ENCODE measurements at regions not wholly inside any gene's neighbourhood (a gene's known extent, or its start where the extent isn't known, plus 50 kb on each side); places are given as distances from the start of the nearest gene placed in this dataset.
A peak's percentile ranks its signal among the peaks of the same experiment; 100 is the strongest.

DNA sequence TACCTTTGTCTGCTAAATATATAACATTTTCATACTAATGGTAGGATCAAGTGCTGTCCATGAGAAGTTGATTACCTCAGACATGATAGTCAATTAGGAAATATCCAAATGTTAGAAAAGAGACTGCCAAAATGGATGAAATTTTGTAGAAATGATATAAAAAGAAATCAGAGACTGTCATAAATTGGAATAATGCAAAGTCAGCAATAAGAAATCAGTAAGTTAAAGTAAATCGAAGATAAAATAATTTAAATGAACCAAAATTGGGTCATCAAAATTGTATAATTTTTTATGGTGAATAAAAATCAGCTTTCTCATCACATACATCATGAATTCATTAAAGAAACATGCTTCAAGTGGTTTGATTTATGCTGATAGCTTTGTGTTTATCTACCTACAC is 165.3 kb upstream of the CDH2 start:
- H3K27ac ChIP-seq = no peak overlapping the region
- TF ChIP-seq, protein P1, sequence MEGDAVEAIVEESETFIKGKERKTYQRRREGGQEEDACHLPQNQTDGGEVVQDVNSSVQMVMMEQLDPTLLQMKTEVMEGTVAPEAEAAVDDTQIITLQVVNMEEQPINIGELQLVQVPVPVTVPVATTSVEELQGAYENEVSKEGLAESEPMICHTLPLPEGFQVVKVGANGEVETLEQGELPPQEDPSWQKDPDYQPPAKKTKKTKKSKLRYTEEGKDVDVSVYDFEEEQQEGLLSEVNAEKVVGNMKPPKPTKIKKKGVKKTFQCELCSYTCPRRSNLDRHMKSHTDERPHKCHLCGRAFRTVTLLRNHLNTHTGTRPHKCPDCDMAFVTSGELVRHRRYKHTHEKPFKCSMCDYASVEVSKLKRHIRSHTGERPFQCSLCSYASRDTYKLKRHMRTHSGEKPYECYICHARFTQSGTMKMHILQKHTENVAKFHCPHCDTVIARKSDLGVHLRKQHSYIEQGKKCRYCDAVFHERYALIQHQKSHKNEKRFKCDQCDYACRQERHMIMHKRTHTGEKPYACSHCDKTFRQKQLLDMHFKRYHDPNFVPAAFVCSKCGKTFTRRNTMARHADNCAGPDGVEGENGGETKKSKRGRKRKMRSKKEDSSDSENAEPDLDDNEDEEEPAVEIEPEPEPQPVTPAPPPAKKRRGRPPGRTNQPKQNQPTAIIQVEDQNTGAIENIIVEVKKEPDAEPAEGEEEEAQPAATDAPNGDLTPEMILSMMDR (IDR thresholded peaks at IDR 0.05) = no peak
- no peak for TF ChIP-seq POLR2A (IDR thresholded peaks at IDR 0.05)
- no peaks in the 10 kb centered on the region for H3K36me3 ChIP-seq
- intact Hi-C loops (cut with DNase I) = no loop called here
- 74 to 81% (median 77%) methylated on average over 1 of the region's 1 CpG for WGBS, 4 donors
- ATAC-seq = no peak
- no peak for DNase-seq
- no peaks in the 10 kb centered on the region for H3K27me3 ChIP-seq
- H3K4me1 ChIP-seq = no peaks in the 10 kb centered on the region
- peaks cover 0 to 2% (median 0%) of the 10 kb centered on the region in 12 donors for H3K9me3 ChIP-seq
- no peak overlapping the region for H3K4me3 ChIP-seq

DNA sequence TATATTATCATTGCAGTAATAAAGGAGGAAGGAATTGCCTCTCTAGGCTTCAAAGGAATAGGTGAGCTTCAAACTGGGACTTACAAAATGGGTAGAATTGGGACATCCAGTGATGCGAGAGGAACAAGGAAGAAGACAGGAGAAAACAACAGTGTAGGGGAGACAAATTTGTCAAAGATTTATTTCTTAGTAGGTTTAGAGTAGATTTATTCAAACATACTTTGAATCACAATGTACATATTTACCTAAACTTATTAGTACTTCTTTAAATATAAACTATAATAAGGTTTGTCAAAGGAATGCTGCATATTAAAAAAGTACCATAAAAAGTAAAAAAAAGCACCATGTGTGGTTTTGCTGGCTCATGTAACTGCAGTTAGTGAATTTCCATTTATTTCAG is 161.4 kb upstream of the CDH2 start:
- H3K4me3 ChIP-seq = no peak overlapping the region
- no peak for TF ChIP-seq POLR2A (IDR thresholded peaks at IDR 0.05)
- TF ChIP-seq, protein P1 (IDR thresholded peaks at IDR 0.05) = no peak
- ATAC-seq (no peak), DNase-seq (no peak)
- WGBS, 4 donors = 87 to 100% (median 90%) methylated on average over 1 of the region's 1 CpG
- H3K9me3 ChIP-seq = no peaks in the 10 kb centered on the region
- H3K27ac ChIP-seq = no peak overlapping the region
- intact Hi-C loops (cut with DNase I) = no loop called here
- no peaks in the 10 kb centered on the region for H3K36me3 ChIP-seq
- no peaks in the 10 kb centered on the region for H3K4me1 ChIP-seq
- no peaks in the 10 kb centered on the region for H3K27me3 ChIP-seq

DNA sequence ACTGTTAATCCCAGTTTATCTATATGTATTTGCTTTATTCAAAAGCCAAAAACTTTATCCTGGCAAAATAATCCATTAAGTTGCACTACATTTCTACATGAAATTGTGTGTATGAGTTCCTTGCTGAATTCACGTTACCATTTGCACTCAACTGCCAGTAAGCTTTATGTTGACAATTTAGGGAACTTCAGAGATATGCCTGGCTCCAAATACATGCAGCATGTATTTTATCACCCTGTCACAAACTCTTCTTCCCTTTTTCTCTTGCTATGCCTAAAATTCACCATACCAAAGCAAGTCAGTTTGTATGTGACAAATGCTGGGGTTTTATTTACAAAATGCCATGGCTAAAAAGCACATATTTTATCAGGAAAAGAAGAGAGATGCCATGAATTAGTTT is 157.6 kb upstream of the CDH2 start:
- intact Hi-C loops (cut with DNase I) = no loop called here
- TF ChIP-seq, protein P1 (IDR thresholded peaks at IDR 0.05) = no peak
- no peak for TF ChIP-seq POLR2A (IDR thresholded peaks at IDR 0.05)
- Histone ChIP-seq H3K27ac (no peak overlapping the region), H3K27me3 (no peaks in the 10 kb centered on the region), H3K4me1 (no peaks in the 10 kb centered on the region), H3K9me3 (no peaks in the 10 kb centered on the region), H3K4me3 (no peak overlapping the region), H3K36me3 (no peaks in the 10 kb centered on the region)
- DNase-seq = no peak
- ATAC-seq = no peak
- 30 to 77% (median 73%) methylated on average over 1 of the region's 1 CpG for WGBS, 4 donors

DNA sequence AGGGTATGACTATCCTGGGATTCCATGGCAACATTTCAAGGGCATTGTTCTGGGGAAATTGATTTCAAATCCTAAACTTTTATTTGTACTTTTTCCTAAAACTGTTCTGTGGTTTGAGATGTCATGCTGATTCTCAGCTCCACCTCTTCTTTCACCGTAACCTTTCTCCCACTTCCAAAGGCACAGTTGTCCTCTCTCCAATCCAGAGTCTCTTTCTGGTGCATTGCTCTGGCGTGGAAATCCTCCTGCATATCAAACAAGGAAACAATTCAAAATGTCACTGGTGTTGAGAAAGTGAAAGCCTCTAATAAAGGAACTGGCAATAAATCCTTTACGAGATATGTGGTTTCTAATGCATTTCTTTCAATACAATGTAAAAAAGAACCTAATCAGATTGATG is 155.1 kb upstream of the CDH2 start:
- no peak for TF ChIP-seq POLR2A (IDR thresholded peaks at IDR 0.05)
- TF ChIP-seq, protein P1 (IDR thresholded peaks at IDR 0.05) = no peak
- no peaks in the 10 kb centered on the region for H3K27me3 ChIP-seq
- no peak for DNase-seq
- WGBS, 4 donors = 55 to 68% (median 56%) methylated on average over 3 of the region's 3 CpGs
- H3K4me3 ChIP-seq = no peak overlapping the region
- ATAC-seq = peak in 1 of 4 donors; percentile 77
- no peaks in the 10 kb centered on the region for H3K36me3 ChIP-seq
- H3K4me1 ChIP-seq = no peaks in the 10 kb centered on the region
- no peak overlapping the region for H3K27ac ChIP-seq
- intact Hi-C loops (cut with DNase I) = no loop called here
- no peaks in the 10 kb centered on the region for H3K9me3 ChIP-seq

All from heart left ventricle (tissue), 16 donors.